ENCODE measurements at regions not wholly inside any gene's neighbourhood (a gene's known extent, or its start where the extent isn't known, plus 50 kb on each side); places are given as distances from the start of the nearest gene placed in this dataset.

- TF ChIP-seq CTCF (conservative IDR thresholded peaks at IDR 0.05; ENCODE audit: low read length): no peak
- TF ChIP-seq EZH2phosphoT487 (IDR thresholded peaks at IDR 0.05; ENCODE audit: borderline replicate concordance, low read depth, low read length): no peak
Observed at GRCh38 chr15:98439523-98439942, 208.8 kb upstream of the IGF1R start.
